Neuronal stem cell (in vitro differentiated cells): ENCODE measurements at regions not wholly inside any gene's neighbourhood (a gene's known extent, or its start where the extent isn't known, plus 50 kb on each side); places are given as distances from the start of the nearest gene placed in this dataset.
A peak's percentile ranks its signal among the peaks of the same experiment; 100 is the strongest.

Source experiments
- DNase-seq: peaks from one replicate; pipeline ENCODE4 v3.0.0-alpha.2; 2013; ENCODE audit warnings: low spot score
- H2AFZ ChIP-seq: one replicate; pipeline ENCODE4 v1.6.1; 2013; ENCODE audit warnings: mild to moderate bottlenecking, low read length, inconsistent platforms
- H2AK5ac ChIP-seq: 2 replicates; pipeline ENCODE4 v1.6.1; 2013; ENCODE audit warnings: low read depth, mild to moderate bottlenecking, inconsistent platforms, low read length, moderate library complexity, mixed read lengths
- H2BK120ac ChIP-seq: 2 replicates; pipeline ENCODE4 v1.6.1; 2013; ENCODE audit warnings: low read depth, mild to moderate bottlenecking, inconsistent platforms, low read length, moderate library complexity, mixed read lengths
- H2BK12ac ChIP-seq: one replicate; pipeline ENCODE4 v1.6.1; 2013; ENCODE audit warnings: low read length, inconsistent platforms
- H2BK15ac ChIP-seq: 2 replicates; pipeline ENCODE4 v1.6.1; 2013; ENCODE audit warnings: mild to moderate bottlenecking, low read length, inconsistent platforms, mixed read lengths
- H2BK5ac ChIP-seq: one replicate; pipeline ENCODE4 v1.6.1; 2013; ENCODE audit warnings: inconsistent platforms, mild to moderate bottlenecking, low read length, moderate library complexity
- H3K14ac ChIP-seq: one replicate; pipeline ENCODE4 v1.6.1; 2013; ENCODE audit warnings: low read length, inconsistent platforms
- H3K18ac ChIP-seq: 2 replicates; pipeline ENCODE4 v1.6.1; 2013; ENCODE audit warnings: low read length, inconsistent platforms
- H3K23ac ChIP-seq: 2 replicates; pipeline ENCODE4 v1.6.1; 2013; ENCODE audit warnings: low read depth, mild to moderate bottlenecking, mixed read lengths, low read length, inconsistent platforms; ENCODE audit not compliant: poor library complexity
- H3K27ac ChIP-seq: replicated peaks from 3 replicates; pipeline ENCODE4 v1.5.1; 2013; ENCODE audit warnings: low read length, inconsistent platforms
- H3K27me3 ChIP-seq, 3 experiments: 2 replicates each; pipeline ENCODE4 v1.6.1; 2013; ENCODE audit warnings: low read length in 3 of 3, mild to moderate bottlenecking in 2 of 3, inconsistent platforms in 1 of 3, low read depth in 1 of 3, mixed read lengths in 1 of 3, moderate library complexity in 1 of 3; ENCODE audit not compliant: control insufficient read depth in 3 of 3, insufficient read depth in 3 of 3
- H3K36me3 ChIP-seq, 2 donors: replicated peaks in 1 of 2; 2 replicates each; pipeline ENCODE4 v1.6.1; 2013; ENCODE audit warnings: low read length in 2 of 2; ENCODE audit not compliant: control insufficient read depth in 2 of 2, insufficient read depth in 2 of 2
- H3K4ac ChIP-seq: 2 replicates; pipeline ENCODE4 v1.6.1; 2013; ENCODE audit warnings: inconsistent platforms, mild to moderate bottlenecking, low read length, moderate library complexity
- H3K4me1 ChIP-seq, 2 donors: 1 replicate in 1 of 2; 2 replicates in 1 of 2; pipeline ENCODE4 v1.6.1; 2013; ENCODE audit warnings: low read length in 2 of 2, low read depth in 1 of 2; ENCODE audit not compliant: control insufficient read depth in 2 of 2, insufficient read depth in 1 of 2
- H3K4me2 ChIP-seq: one replicate; pipeline ENCODE4 v1.6.1; 2013; ENCODE audit warnings: mild to moderate bottlenecking, low read length, inconsistent platforms; ENCODE audit not compliant: insufficient read depth, poor library complexity, severe bottlenecking
- H3K4me3 ChIP-seq, 2 donors: 2 replicates each; pipeline ENCODE4 v1.5.1; 2013; ENCODE audit warnings: low read length in 2 of 2, mild to moderate bottlenecking in 2 of 2, inconsistent platforms in 1 of 2, moderate library complexity in 1 of 2
- H3K79me1 ChIP-seq: one replicate; pipeline ENCODE4 v1.6.1; 2013; ENCODE audit warnings: low read depth, mild to moderate bottlenecking, inconsistent platforms, low read length, moderate library complexity
- H3K9ac ChIP-seq: one replicate; pipeline ENCODE4 v1.6.1; 2013; ENCODE audit warnings: mild to moderate bottlenecking, low read depth, low read length, inconsistent platforms; ENCODE audit not compliant: poor library complexity
- H3K9me3 ChIP-seq, 2 donors: replicated peaks in 1 of 2; 2 replicates each; pipeline versions ENCODE3 to v1.6.1; 2013; ENCODE audit warnings: low read length in 2 of 2, mild to moderate bottlenecking in 2 of 2, inconsistent platforms in 1 of 2, low read depth in 1 of 2, mixed read lengths in 1 of 2, moderate library complexity in 1 of 2; ENCODE audit not compliant: control insufficient read depth in 2 of 2, insufficient read depth in 1 of 2
- H4K8ac ChIP-seq: one replicate; pipeline ENCODE4 v1.6.1; 2013; ENCODE audit warnings: low read depth, mild to moderate bottlenecking, inconsistent platforms, low read length, moderate library complexity
- H4K91ac ChIP-seq: one replicate; pipeline ENCODE4 v1.6.1; 2013; ENCODE audit warnings: low read length, low read depth, mild to moderate bottlenecking, inconsistent platforms; ENCODE audit not compliant: poor library complexity
- WGBS, 2 donors: extraction: QIAGEN DNeasy Blood & Tissue Kit; methylation state at CpG; one replicate each; pipeline ENCODE4 v1.1.7; 2013; ENCODE audit warnings: missing lambda C conversion rate in 2 of 2, mixed read lengths in 1 of 2; ENCODE audit not compliant: insufficient read length in 2 of 2, insufficient replicate concordance in 1 of 2; ENCODE audit errors: extremely low coverage in 2 of 2; 5-methylcytosine and 5-hydroxymethylcytosine counted together

DNA sequence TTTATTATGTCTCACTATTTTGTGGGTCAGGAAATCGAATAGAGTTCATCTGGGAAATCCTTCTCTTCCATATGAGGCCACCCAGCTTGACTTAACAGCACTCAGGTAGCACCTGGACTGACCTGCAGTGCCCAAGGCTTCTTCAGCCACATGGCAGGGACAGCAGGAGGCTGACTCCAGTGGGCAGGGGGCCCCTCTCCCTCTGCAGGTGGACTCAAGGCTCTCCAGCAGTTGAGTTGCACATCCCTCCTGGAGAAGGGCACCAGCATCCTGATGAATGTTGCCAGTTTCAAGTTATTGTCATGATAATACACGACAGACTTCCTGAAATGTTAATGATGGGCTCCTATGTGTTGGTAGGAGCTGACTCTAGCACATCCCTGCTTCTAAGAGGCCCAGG is 338.1 kb upstream of the RAB6C start:
- Histone ChIP-seq H2AK5ac (no peak overlapping the region), H3K14ac (no peak overlapping the region), H4K8ac (no peak overlapping the region), H3K4me2 (no peak overlapping the region), H3K18ac (no peak overlapping the region), H2BK120ac (no peak overlapping the region), H2BK5ac (no peak overlapping the region), H3K23ac (no peak overlapping the region), H3K4ac (no peak overlapping the region), H3K79me1 (no peaks in the 10 kb centered on the region), H2BK12ac (no peak overlapping the region), H3K36me3 (no peaks in the 10 kb centered on the region), H2AFZ (no peak overlapping the region), H3K9me3 (no peaks in the 10 kb centered on the region), H3K4me3 (no peak overlapping the region), H3K27me3 (no peaks in the 10 kb centered on the region), H4K91ac (no peak overlapping the region), H3K9ac (no peak overlapping the region), H2BK15ac (no peak overlapping the region), H3K4me1 (no peaks in the 10 kb centered on the region), H3K27ac (no peak overlapping the region)
- DNase-seq = no peak
- no CpG with 5 or more reads among the region's 2 CpGs for WGBS, 2 donors

DNA sequence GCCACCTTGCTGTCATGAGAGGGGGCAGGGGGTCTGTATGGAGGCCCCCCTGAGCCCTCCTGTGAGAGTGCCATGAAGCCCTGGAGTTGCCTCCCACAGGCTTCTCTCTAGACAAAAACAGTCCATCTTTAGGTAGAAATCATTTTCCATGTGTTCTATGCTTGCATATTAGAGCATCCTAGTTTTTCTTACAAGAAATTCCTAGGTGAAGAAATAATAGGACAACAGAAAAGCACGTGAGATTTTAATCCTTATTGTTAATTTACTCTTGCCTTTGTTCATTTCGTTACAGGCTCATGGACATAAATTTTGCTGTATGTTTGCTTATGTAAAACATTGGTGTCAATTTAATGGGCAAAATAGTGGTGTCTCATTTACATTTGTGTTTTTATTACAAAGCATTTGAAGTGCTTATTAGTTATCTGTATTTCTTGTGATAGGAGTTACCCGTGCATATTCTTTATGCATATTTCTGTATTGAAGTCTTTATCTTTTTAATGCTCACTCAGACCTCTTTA is 336.9 kb upstream of the RAB6C start:
- Histone ChIP-seq H2AK5ac (no peak overlapping the region), H4K91ac (no peak overlapping the region), H3K4me1 (peaks cover 0 to 3% of the 10 kb centered on the region in 2 donors), H3K9ac (no peak overlapping the region), H3K4ac (no peak overlapping the region), H3K9me3 (no peaks in the 10 kb centered on the region), H3K14ac (no peak overlapping the region), H3K23ac (no peak overlapping the region), H3K4me3 (no peak overlapping the region), H2BK15ac (no peak overlapping the region), H2BK12ac (no peak overlapping the region), H3K27me3 (no peaks in the 10 kb centered on the region), H2BK120ac (no peak overlapping the region), H4K8ac (no peak overlapping the region), H3K27ac (no peak overlapping the region), H3K18ac (peak overlapping the region; percentile 34), H2BK5ac (no peak overlapping the region), H2AFZ (no peak overlapping the region), H3K79me1 (no peaks in the 10 kb centered on the region), H3K4me2 (no peak overlapping the region), H3K36me3 (no peaks in the 10 kb centered on the region)
- no peak for DNase-seq
- WGBS, 2 donors = no CpG with 5 or more reads among the region's 3 CpGs

DNA sequence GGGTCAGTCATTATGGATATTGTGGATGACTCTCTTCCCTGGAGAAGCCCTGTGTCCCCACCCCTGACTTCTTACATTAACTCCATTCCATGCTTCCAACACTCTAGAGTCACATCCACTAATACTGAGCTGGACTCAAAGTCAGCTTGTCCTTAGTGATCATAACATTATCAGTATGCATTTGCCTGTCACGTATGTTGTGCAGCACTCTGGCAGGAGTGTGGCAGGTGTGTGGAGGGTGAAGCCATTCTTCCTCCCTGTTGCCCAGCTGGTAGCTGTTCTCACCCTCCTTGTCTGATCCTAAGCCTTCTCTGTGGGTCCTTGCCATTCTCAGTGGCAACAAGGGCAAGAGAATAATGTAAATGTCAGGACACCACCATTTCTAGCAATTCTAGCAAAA is 334.1 kb upstream of the RAB6C start:
- no peak overlapping the region for H3K23ac ChIP-seq
- no peak overlapping the region for H3K4me2 ChIP-seq
- no peak overlapping the region for H2AFZ ChIP-seq
- no CpG with 5 or more reads among the region's 1 CpG for WGBS, 2 donors
- no peak overlapping the region for H4K8ac ChIP-seq
- no peak overlapping the region for H3K18ac ChIP-seq
- H3K27ac ChIP-seq = no peak overlapping the region
- no peak overlapping the region for H2BK15ac ChIP-seq
- H3K4ac ChIP-seq = no peak overlapping the region
- H2AK5ac ChIP-seq = no peak overlapping the region
- no peak overlapping the region for H3K14ac ChIP-seq
- DNase-seq = no peak
- no peak overlapping the region for H3K9ac ChIP-seq
- H3K9me3 ChIP-seq = no peaks in the 10 kb centered on the region
- H4K91ac ChIP-seq = no peak overlapping the region
- no peak overlapping the region for H2BK12ac ChIP-seq
- H3K4me1 ChIP-seq = peaks cover 0 to 3% of the 10 kb centered on the region in 2 donors
- H3K27me3 ChIP-seq = no peaks in the 10 kb centered on the region
- H3K36me3 ChIP-seq = no peaks in the 10 kb centered on the region
- H3K4me3 ChIP-seq = no peak overlapping the region
- no peaks in the 10 kb centered on the region for H3K79me1 ChIP-seq
- no peak overlapping the region for H2BK5ac ChIP-seq
- H2BK120ac ChIP-seq = no peak overlapping the region

DNA sequence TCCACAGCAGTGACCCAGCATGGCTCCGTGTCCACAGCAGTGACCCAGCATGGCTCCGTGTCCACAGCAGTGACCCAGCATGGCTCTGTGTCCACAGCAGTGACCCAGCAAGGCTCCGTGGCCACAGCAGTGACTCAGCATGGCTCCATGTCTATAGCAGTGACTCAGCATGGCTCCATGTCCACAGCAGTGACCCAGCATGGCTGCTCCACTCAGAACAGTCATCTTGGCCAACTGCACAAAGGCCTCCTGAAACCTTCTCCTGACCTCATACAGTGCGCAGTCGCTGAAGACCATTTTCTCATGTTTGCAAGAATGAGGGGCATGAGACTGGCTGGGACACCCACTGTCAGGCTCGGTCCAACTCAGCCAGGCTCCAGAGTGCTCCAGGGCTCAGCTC is 333.4 kb upstream of the RAB6C start:
- no peak overlapping the region for H3K4me2 ChIP-seq
- H3K79me1 ChIP-seq = no peaks in the 10 kb centered on the region
- H2BK120ac ChIP-seq = no peak overlapping the region
- no peak overlapping the region for H2BK12ac ChIP-seq
- H3K27me3 ChIP-seq = no peaks in the 10 kb centered on the region
- H3K4ac ChIP-seq = no peak overlapping the region
- no peak overlapping the region for H3K14ac ChIP-seq
- no peak overlapping the region for H2BK15ac ChIP-seq
- no peaks in the 10 kb centered on the region for H3K36me3 ChIP-seq
- DNase-seq = no peak
- H3K27ac ChIP-seq = no peak overlapping the region
- no peak overlapping the region for H3K23ac ChIP-seq
- H2AFZ ChIP-seq = no peak overlapping the region
- WGBS, 2 donors = no CpG with 5 or more reads among the region's 6 CpGs
- H2AK5ac ChIP-seq = no peak overlapping the region
- H3K4me3 ChIP-seq = no peak overlapping the region
- H3K18ac ChIP-seq = no peak overlapping the region
- no peak overlapping the region for H2BK5ac ChIP-seq
- H4K8ac ChIP-seq = no peak overlapping the region
- peaks cover 0 to 3% of the 10 kb centered on the region in 2 donors for H3K4me1 ChIP-seq
- no peak overlapping the region for H4K91ac ChIP-seq
- H3K9ac ChIP-seq = no peak overlapping the region
- H3K9me3 ChIP-seq = no peaks in the 10 kb centered on the region
